GM12892 (cell line): ENCODE measurements at regions not wholly inside any gene's neighbourhood (a gene's known extent, or its start where the extent isn't known, plus 50 kb on each side); places are given as distances from the start of the nearest gene placed in this dataset.
"Not testable (repeated sequence)": the region's sequence is repeated elsewhere in the genome, so short reads cannot be mapped to it uniquely, and the experiment has no call there.

ENCODE experiments used
- DNase-seq: peaks from one replicate; pipeline ENCODE4 v3.0.0; 2011; ENCODE audit not compliant: insufficient read length
- FAIRE-seq: peaks from 2 replicates; lab custom pipeline; 2011; peaks lifted over from hg19 to GRCh38; lab: Jason Lieb, UNC
- POLR2A ChIP-seq: IDR thresholded peaks from 2 replicates; pipeline ENCODE4 v1.6.1; 2011; ENCODE audit warnings: low read depth, low read length, control low read depth
- POLR2AphosphoS5 ChIP-seq: IDR thresholded peaks from 2 replicates; pipeline ENCODE4 v1.6.1; 2011; ENCODE audit warnings: low read depth, low read length, control low read depth
- TAF1 ChIP-seq: IDR thresholded peaks from 2 replicates; pipeline ENCODE4 v1.6.1; 2011; ENCODE audit warnings: low read depth, mild to moderate bottlenecking, control low read depth, low read length, borderline replicate concordance

GRCh38 chr11:121374286-121374985, 77.7 kb upstream of the SORL1 start:
- DNase-seq (no peak), FAIRE-seq (no peak)
- no peak for TF ChIP-seq TAF1
- no peak for TF ChIP-seq POLR2A
- no peak for TF ChIP-seq POLR2AphosphoS5

GRCh38 chr11:121376130-121376529, 76.0 kb upstream of the SORL1 start:
- FAIRE-seq, result no peak

GRCh38 chr11:121379145-121379810, 72.8 kb upstream of the SORL1 start:
- DNase-seq, result not testable (repeated sequence)
- peak; percentile 94 for FAIRE-seq

More at GRCh38 chr11:121376130-121376529, 76.0 kb upstream of the SORL1 start:
- TF ChIP-seq POLR2A (no peak), POLR2AphosphoS5 (no peak), TAF1 (no peak)
- no peak for DNase-seq

GRCh38 chr11:121383716-121384115, 68.4 kb upstream of the SORL1 start:
- DNase-seq (no peak), FAIRE-seq (no peak)
- no peak for TF ChIP-seq POLR2A
- no peak for TF ChIP-seq POLR2AphosphoS5
- no peak for TF ChIP-seq TAF1

GRCh38 chr11:121385688-121386087, 66.4 kb upstream of the SORL1 start:
- FAIRE-seq, result peak; percentile 63
- no peak for TF ChIP-seq TAF1
- no peak for TF ChIP-seq POLR2A
- TF ChIP-seq POLR2AphosphoS5, result no peak
- DNase-seq, result no peak
